Activated CD8-positive, alpha-beta T cell treated with anti-CD3 and anti-CD28 coated beads for 36 hours (primary cell): ENCODE measurements at regions not wholly inside any gene's neighbourhood (a gene's known extent, or its start where the extent isn't known, plus 50 kb on each side); places are given as distances from the start of the nearest gene placed in this dataset.

Experiments used
- ATAC-seq: fragments of 200-7000 bp; cut with Tn5 transposase; one replicate; pipeline ENCODE4 v1.10.0; 2021; ENCODE audit warnings: mild to moderate bottlenecking, moderate library complexity
- CTCF ChIA-PET: fragments of 350-600 bp; sonication (Branson Sonifier 250); formaldehyde crosslinking; loops from one replicate; lab custom pipeline; 2021; ENCODE audit warnings: antibody characterized with exemption; lab: Charles Lee
- POLR2A ChIA-PET: fragments of 350-600 bp; sonication (Branson Sonifier 250); formaldehyde crosslinking; loops from one replicate; lab custom pipeline; 2021; ENCODE audit warnings: antibody characterized with exemption; lab: Charles Lee
- DNase-seq: peaks from one replicate; pipeline ENCODE4 v3.0.0-alpha.2; 2020
- H3K27ac Mint-ChIP-seq: one replicate; pipeline ENCODE4 v1.8.0; 2021; ENCODE audit warnings: mild to moderate bottlenecking, mixed read lengths
- H3K27me3 Mint-ChIP-seq: one replicate; pipeline ENCODE4 v1.8.0; 2021; ENCODE audit warnings: mixed read lengths
- H3K36me3 Mint-ChIP-seq: one replicate; pipeline ENCODE4 v1.8.0; 2021; ENCODE audit warnings: low read depth, mixed read lengths
- H3K4me1 Mint-ChIP-seq: one replicate; pipeline ENCODE4 v1.8.0; 2021; ENCODE audit warnings: low read depth, mixed read lengths
- H3K4me3 Mint-ChIP-seq: one replicate; pipeline ENCODE4 v1.8.0; 2021; ENCODE audit warnings: mild to moderate bottlenecking, moderate library complexity, mixed read lengths
- H3K9me3 Mint-ChIP-seq: one replicate; pipeline ENCODE4 v1.8.0; 2021; ENCODE audit warnings: mixed read lengths
- intact Hi-C: fragments of 100-400 bp; cut with micrococcal nuclease; formaldehyde crosslinking; loops from one replicate; pipeline ENCODE4 v1.10.0; 2022
- TF ChIP-seq, protein P1 (sequence below): fragments of 200-600 bp; IDR thresholded peaks from one replicate; pipeline ENCODE4 v1.8.0; 2022; ENCODE audit warnings: antibody characterized with exemption, mild to moderate bottlenecking

DNA sequence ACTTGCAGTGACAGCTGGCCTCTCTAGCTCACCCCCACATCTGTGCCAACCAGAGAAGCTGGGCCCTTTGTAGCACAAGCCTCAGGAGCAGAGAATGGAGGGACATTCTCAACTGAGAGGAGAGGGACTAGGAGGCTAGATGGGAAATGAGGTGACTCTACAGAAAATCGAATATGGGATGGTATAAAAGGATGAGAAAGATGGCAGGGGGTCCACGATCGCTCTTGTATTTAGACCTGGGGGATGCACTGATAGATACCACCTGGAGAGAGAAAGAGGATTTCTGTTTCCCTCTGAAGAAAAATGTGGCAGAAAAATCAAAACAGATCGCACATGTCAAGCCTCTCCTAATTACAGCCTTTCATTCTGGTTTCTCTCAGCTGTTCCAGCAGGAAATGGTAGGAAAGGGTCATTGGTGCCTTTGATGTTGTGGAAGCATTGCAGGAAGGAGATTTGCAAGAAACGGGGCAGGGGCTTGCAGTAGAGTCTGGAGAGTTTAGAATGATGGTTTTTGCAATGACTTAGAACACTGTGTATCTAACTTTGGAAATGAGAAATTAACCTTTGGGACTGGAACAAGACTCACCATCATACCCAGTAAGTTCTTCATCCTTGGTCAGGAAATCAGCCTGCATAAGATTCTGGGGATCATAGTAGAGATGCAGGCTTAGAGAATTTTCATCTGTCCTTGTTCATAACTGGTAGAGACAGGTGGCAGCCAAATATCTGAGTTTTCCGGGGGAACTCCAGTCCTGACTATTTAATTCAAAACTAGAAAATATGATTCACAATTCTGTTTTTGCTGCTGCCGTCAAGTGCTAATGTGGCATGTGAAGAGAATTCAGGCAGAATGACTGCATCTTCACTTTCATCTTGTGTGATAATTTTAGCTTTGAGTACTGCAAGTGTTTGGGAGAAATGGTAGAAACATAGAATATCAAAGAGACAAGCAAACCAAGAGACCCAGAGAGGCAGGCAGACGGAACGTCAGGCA is 98.8 kb downstream of the DAD1 start:
- no peaks in the 10 kb centered on the region for H3K9me3 Mint-ChIP-seq
- DNase-seq (no peak), ATAC-seq (peak; percentile 4)
- H3K36me3 Mint-ChIP-seq: peaks cover 85% of the 10 kb centered on the region
- ChIA-PET CTCF (interaction anchor here (0.8 kb wide), 1 partner anchor 80 kb away, joined by 4 read pairs; no protein-coding TSS in a partner anchor), POLR2A (interaction anchor here (0.7 to 33.3 kb wide), 4 partner anchors 21 to 643 kb away, joined by 3 to 684 read pairs (median 291); no protein-coding TSS in a partner anchor)
- H3K27me3 Mint-ChIP-seq: no peaks in the 10 kb centered on the region
- peaks cover 3% of the 10 kb centered on the region for H3K4me1 Mint-ChIP-seq
- intact Hi-C loops: no loop called here
- H3K4me3 Mint-ChIP-seq: peak overlapping the region; percentile 82
- H3K27ac Mint-ChIP-seq: peak overlapping the region; percentile 92
- TF ChIP-seq, protein P1, sequence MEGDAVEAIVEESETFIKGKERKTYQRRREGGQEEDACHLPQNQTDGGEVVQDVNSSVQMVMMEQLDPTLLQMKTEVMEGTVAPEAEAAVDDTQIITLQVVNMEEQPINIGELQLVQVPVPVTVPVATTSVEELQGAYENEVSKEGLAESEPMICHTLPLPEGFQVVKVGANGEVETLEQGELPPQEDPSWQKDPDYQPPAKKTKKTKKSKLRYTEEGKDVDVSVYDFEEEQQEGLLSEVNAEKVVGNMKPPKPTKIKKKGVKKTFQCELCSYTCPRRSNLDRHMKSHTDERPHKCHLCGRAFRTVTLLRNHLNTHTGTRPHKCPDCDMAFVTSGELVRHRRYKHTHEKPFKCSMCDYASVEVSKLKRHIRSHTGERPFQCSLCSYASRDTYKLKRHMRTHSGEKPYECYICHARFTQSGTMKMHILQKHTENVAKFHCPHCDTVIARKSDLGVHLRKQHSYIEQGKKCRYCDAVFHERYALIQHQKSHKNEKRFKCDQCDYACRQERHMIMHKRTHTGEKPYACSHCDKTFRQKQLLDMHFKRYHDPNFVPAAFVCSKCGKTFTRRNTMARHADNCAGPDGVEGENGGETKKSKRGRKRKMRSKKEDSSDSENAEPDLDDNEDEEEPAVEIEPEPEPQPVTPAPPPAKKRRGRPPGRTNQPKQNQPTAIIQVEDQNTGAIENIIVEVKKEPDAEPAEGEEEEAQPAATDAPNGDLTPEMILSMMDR: no peak

DNA sequence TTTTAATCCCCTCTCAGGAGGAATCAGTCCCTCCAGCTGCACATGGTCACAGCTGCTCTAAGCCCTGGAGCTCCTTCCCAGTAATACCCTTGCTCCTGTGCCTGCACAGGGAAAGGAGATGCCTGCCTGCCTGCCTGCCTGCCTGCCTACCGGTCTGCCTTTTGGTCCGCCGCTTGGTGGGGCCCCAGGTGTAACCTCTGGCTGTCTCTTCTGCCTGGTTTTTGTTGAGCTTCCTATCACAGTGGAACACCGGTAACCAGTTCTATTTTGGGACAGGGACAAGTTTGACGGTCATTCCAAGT is 99.8 kb downstream of the DAD1 start:
- H3K36me3 Mint-ChIP-seq: peaks cover 76% of the 10 kb centered on the region
- ATAC-seq (no peak), DNase-seq (no peak)
- ChIA-PET CTCF (interaction anchor here (0.8 to 1.1 kb wide), 3 partner anchors 9 to 81 kb away, joined by 3 to 4 read pairs (median 4); no protein-coding TSS in a partner anchor), POLR2A (interaction anchor here (1.5 to 29.5 kb wide), 3 partner anchors 22 to 490 kb away, joined by 3 to 684 read pairs (median 7); no protein-coding TSS in a partner anchor)
- intact Hi-C loops: no loop called here
- H3K4me3 Mint-ChIP-seq: peak overlapping the region; percentile 82
- peaks cover 3% of the 10 kb centered on the region for H3K4me1 Mint-ChIP-seq
- TF ChIP-seq, protein P1: no peak
- no peaks in the 10 kb centered on the region for H3K9me3 Mint-ChIP-seq
- H3K27ac Mint-ChIP-seq: peak overlapping the region; percentile 92
- no peaks in the 10 kb centered on the region for H3K27me3 Mint-ChIP-seq

DNA sequence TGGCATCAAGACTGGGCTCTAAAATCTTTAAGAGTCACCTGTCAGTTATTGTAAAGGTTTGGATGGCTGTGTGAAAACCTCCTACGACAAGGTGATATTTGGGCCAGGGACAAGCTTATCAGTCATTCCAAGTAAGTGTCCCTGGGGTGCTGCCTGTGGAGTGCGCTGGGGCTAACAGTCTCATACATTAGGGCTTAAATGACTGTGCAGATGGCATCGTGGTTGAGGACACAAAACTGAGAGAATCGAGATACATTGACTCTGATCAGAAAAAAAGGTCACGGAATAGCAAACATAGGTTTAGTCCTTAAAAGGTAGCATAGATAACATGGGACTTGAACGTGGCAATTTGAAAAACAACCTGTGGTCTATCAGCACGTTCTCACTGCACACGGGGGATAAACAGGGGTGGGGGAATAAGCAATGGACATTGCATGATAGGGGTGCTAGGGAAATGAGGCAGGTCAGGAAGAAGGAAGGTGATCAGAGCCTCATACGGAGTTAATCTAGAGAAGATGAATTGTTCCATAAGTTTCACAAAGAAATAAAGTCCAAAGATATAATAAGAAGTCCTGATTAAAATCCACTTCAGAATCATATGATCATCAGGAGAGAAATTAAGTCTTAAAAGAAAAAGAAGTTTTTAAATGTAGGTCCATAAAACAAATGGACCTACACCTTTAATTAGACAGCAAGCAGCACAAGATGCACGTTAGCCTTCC is 100.3 kb downstream of the DAD1 start:
- peak; percentile 12 for ATAC-seq
- intact Hi-C loops: no loop called here
- peaks cover 3% of the 10 kb centered on the region for H3K4me1 Mint-ChIP-seq
- TF ChIP-seq, protein P1: no peak
- no peaks in the 10 kb centered on the region for H3K27me3 Mint-ChIP-seq
- peak overlapping the region; percentile 92 for H3K27ac Mint-ChIP-seq
- CTCF ChIA-PET: interaction anchor here (0.9 to 1.1 kb wide), 2 partner anchors 8 to 68 kb away, joined by 3 to 4 read pairs; no protein-coding TSS in a partner anchor
- peaks cover 76% of the 10 kb centered on the region for H3K36me3 Mint-ChIP-seq
- DNase-seq: no peak
- POLR2A ChIA-PET: interaction anchor here (1.5 to 29.5 kb wide), 4 partner anchors 9 to 489 kb away, joined by 3 to 684 read pairs (median 10); no protein-coding TSS in a partner anchor
- H3K4me3 Mint-ChIP-seq: peak overlapping the region; percentile 82
- no peaks in the 10 kb centered on the region for H3K9me3 Mint-ChIP-seq

DNA sequence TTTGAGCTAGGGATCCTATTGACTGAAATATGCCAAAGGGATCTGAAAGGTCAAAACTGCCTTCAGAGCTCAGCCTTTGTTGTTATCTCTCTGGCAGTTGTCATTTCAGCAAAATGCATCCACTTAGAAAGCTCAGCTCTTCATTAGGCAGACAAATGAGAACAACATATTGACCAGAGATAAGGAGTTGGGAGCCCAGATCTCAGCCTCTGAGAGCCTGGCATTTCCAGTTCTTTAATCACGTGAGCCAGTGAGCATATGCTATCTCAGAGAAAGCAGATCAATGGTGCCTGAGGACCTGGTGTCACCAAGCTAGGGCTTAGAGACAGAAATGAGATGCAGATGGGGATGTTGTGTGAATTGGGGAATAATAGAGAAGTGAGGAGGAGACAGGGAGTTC is 101.1 kb downstream of the DAD1 start:
- intact Hi-C loops: no loop called here
- TF ChIP-seq, protein P1: no peak
- no peaks in the 10 kb centered on the region for H3K9me3 Mint-ChIP-seq
- DNase-seq (no peak), ATAC-seq (no peak)
- H3K4me3 Mint-ChIP-seq: peak overlapping the region; percentile 82
- H3K36me3 Mint-ChIP-seq: peaks cover 69% of the 10 kb centered on the region
- POLR2A ChIA-PET: interaction anchor here (1.0 to 29.5 kb wide), 5 partner anchors 8 to 489 kb away, joined by 3 to 684 read pairs (median 7); no protein-coding TSS in a partner anchor
- peaks cover 3% of the 10 kb centered on the region for H3K4me1 Mint-ChIP-seq
- peak overlapping the region; percentile 92 for H3K27ac Mint-ChIP-seq
- H3K27me3 Mint-ChIP-seq: no peaks in the 10 kb centered on the region
- CTCF ChIA-PET: no interaction called here
